AG04449 (cell line): ENCODE measurements at regions not wholly inside any gene's neighbourhood (a gene's known extent, or its start where the extent isn't known, plus 50 kb on each side); places are given as distances from the start of the nearest gene placed in this dataset.

ENCODE experiments used
- CTCF ChIA-PET: fragments of 350-600 bp; formaldehyde crosslinking; extraction: SDS; loops from one replicate; lab custom pipeline; 2021; ENCODE audit warnings: antibody characterized with exemption; lab: Yijun Ruan, JAX
- POLR2A ChIA-PET: fragments of 400-600, 350-600 bp; formaldehyde crosslinking; extraction: SDS; loops from one replicate; lab custom pipeline; 2020; ENCODE audit warnings: antibody characterized with exemption, inconsistent platforms; lab: Yijun Ruan, JAX
- DNase-seq: peaks from one replicate; pipeline ENCODE4 v3.0.0-alpha.2; 2010; ENCODE audit warnings: low read depth, low spot score
- H3K4me3 ChIP-seq: 2 replicates; pipeline ENCODE4 v1.5.1; 2011; ENCODE audit warnings: low read depth, mild to moderate bottlenecking, control low read depth, low read length
- CTCF ChIP-seq: IDR thresholded peaks from one replicate; pipeline ENCODE4 v1.5.1; 2011; ENCODE audit warnings: mild to moderate bottlenecking, moderate library complexity, low read length, control low read depth, inconsistent platforms; ENCODE audit not compliant: insufficient read depth; ENCODE audit errors: missing control alignments

- no peak for TF ChIP-seq CTCF
- POLR2A ChIA-PET = interaction anchor here (0.6 kb wide), 1 partner anchor 25 kb away, joined by 4 read pairs; no protein-coding TSS in a partner anchor
- no peak for DNase-seq
- CTCF ChIA-PET = no interaction called here
- no peak overlapping the region for H3K4me3 ChIP-seq
Observed at GRCh38 chr18:56199580-56200330, 438.6 kb downstream of the TXNL1 start.

- ChIA-PET CTCF (no interaction called here), POLR2A (no interaction called here)
- no peak for DNase-seq
- no peak overlapping the region for H3K4me3 ChIP-seq
- no peak for TF ChIP-seq CTCF
Observed at GRCh38 chr18:56197241-56197859, 441.0 kb downstream of the TXNL1 start.

- no peak for TF ChIP-seq CTCF
- POLR2A ChIA-PET = no interaction called here
- no peak for DNase-seq
- H3K4me3 ChIP-seq = no peak overlapping the region
- CTCF ChIA-PET = no interaction called here
Observed at GRCh38 chr18:56196495-56197225, 441.7 kb downstream of the TXNL1 start.

- no peak for DNase-seq
- POLR2A ChIA-PET = no interaction called here
- CTCF ChIA-PET = no interaction called here
- TF ChIP-seq CTCF = no peak
- H3K4me3 ChIP-seq = no peak overlapping the region
Observed at GRCh38 chr18:56191334-56191733, 447.1 kb downstream of the TXNL1 start.

- H3K4me3 ChIP-seq = no peak overlapping the region
- no peak for TF ChIP-seq CTCF
- POLR2A ChIA-PET = no interaction called here
- DNase-seq = no peak
- CTCF ChIA-PET = no interaction called here
Observed at GRCh38 chr18:56189615-56190014, 448.8 kb downstream of the TXNL1 start.
